Smooth muscle cell (in vitro differentiated cells): ENCODE measurements at regions not wholly inside any gene's neighbourhood (a gene's known extent, or its start where the extent isn't known, plus 50 kb on each side); places are given as distances from the start of the nearest gene placed in this dataset.

Experiments
- DNase-seq: peaks from one replicate; lab custom pipeline; 2025; ENCODE audit not compliant: unreplicated experiment; lab: John Stamatoyannopoulos, UW
- H2AFZ ChIP-seq: fragments of 200-600 bp; sonication (generic); 2 replicates; pipeline ENCODE4 v1.6.0; 2016; ENCODE audit warnings: antibody characterized with exemption, low read depth, mild to moderate bottlenecking
- H3F3A ChIP-seq: fragments of 200-600 bp; sonication (generic); 2 replicates; pipeline ENCODE4 v1.6.0; 2017; ENCODE audit warnings: antibody characterized with exemption, low read depth
- H3K27ac ChIP-seq: fragments of 200-600 bp; sonication (generic); 2 replicates; pipeline ENCODE4 v1.5.1; 2016; ENCODE audit warnings: low read depth, mild to moderate bottlenecking
- H3K27me3 ChIP-seq: fragments of 200-600 bp; sonication (generic); 2 replicates; pipeline ENCODE4 v1.6.1; 2016; ENCODE audit warnings: low read depth, mild to moderate bottlenecking
- H3K36me3 ChIP-seq: fragments of 200-600 bp; sonication (generic); 2 replicates; pipeline ENCODE4 v1.5.1; 2016; ENCODE audit warnings: low read depth
- H3K4me1 ChIP-seq: fragments of 200-600 bp; sonication (generic); 2 replicates; pipeline ENCODE4 v1.5.1; 2016; ENCODE audit warnings: low read depth
- H3K4me2 ChIP-seq: fragments of 200-600 bp; sonication (generic); 2 replicates; pipeline ENCODE4 v1.6.0; 2016; ENCODE audit warnings: mild to moderate bottlenecking
- H3K4me3 ChIP-seq: fragments of 200-600 bp; sonication (generic); 2 replicates; pipeline ENCODE4 v1.5.1; 2016; ENCODE audit warnings: mild to moderate bottlenecking
- H3K79me2 ChIP-seq: fragments of 200-600 bp; sonication (generic); 2 replicates; pipeline ENCODE4 v1.6.0; 2016; ENCODE audit warnings: low read depth, mild to moderate bottlenecking
- H3K9ac ChIP-seq: fragments of 200-600 bp; sonication (generic); 2 replicates; pipeline ENCODE4 v1.6.0; 2016; ENCODE audit warnings: low read depth
- H3K9me3 ChIP-seq: fragments of 200-600 bp; sonication (generic); replicated peaks from 2 replicates; pipeline ENCODE4 v1.5.1; 2016; ENCODE audit warnings: low read depth
- H4K20me1 ChIP-seq: fragments of 200-600 bp; sonication (generic); 2 replicates; pipeline ENCODE4 v1.6.0; 2016; ENCODE audit warnings: low read depth
- CTCF ChIP-seq: fragments of 200-600 bp; sonication (generic); IDR thresholded peaks from 2 replicates; pipeline ENCODE4 v1.5.1; 2017; ENCODE audit warnings: borderline replicate concordance, mild to moderate bottlenecking, antibody characterized with exemption; ENCODE audit not compliant: insufficient read depth, poor library complexity, severe bottlenecking
- whole genome bisulfite sequencing: methylation state at CpG from one replicate; pipeline ENCODE4 v1.1.7; 2016; ENCODE audit warnings: low lambda C conversion rate; 5-methylcytosine and 5-hydroxymethylcytosine counted together

- H3K27me3 ChIP-seq, result no peaks in the 10 kb centered on the region
- peaks cover 7% of the 10 kb centered on the region for H3K4me1 ChIP-seq
- H2AFZ ChIP-seq, result peak overlapping the region; percentile 52
- H3K36me3 ChIP-seq, result no peaks in the 10 kb centered on the region
- H3K79me2 ChIP-seq, result peaks cover 18% of the 10 kb centered on the region
- H3K27ac ChIP-seq, result no peak overlapping the region
- peak overlapping the region; percentile 87 for H3K4me3 ChIP-seq
- 2% methylated on average over 27 of the region's 27 CpGs for WGBS
- peaks cover 37% of the 10 kb centered on the region for H4K20me1 ChIP-seq
- H3F3A ChIP-seq, result no peaks in the 10 kb centered on the region
- no peak for TF ChIP-seq CTCF
- H3K9me3 ChIP-seq, result no peaks in the 10 kb centered on the region
- no peak overlapping the region for H3K9ac ChIP-seq
- DNase-seq, result no peak
- H3K4me2 ChIP-seq, result peak overlapping the region; percentile 100
Measured at GRCh38 chr9:110047955-110048402, 160.0 kb downstream of the C9orf152 start.

- WGBS, result under 1% methylated on average over 25 of the region's 42 CpGs
- Histone ChIP-seq H3K4me1 (peaks cover 7% of the 10 kb centered on the region), H4K20me1 (peaks cover 41% of the 10 kb centered on the region), H3K4me3 (peak overlapping the region; percentile 87), H3K27ac (peak overlapping the region; percentile 71), H3K9ac (peak overlapping the region; percentile 66), H2AFZ (peak overlapping the region; percentile 86), H3K9me3 (no peaks in the 10 kb centered on the region), H3F3A (no peaks in the 10 kb centered on the region), H3K79me2 (peaks cover 22% of the 10 kb centered on the region), H3K27me3 (no peaks in the 10 kb centered on the region), H3K36me3 (no peaks in the 10 kb centered on the region), H3K4me2 (peak overlapping the region; percentile 100)
- no peak for TF ChIP-seq CTCF
- peak; percentile 35 for DNase-seq
Measured at GRCh38 chr9:110048403-110048975, 159.5 kb downstream of the C9orf152 start.

- Histone ChIP-seq H3K4me1 (peaks cover 7% of the 10 kb centered on the region), H3K9ac (peak overlapping the region; percentile 66), H3K36me3 (no peaks in the 10 kb centered on the region), H3K27me3 (no peaks in the 10 kb centered on the region), H3K9me3 (no peaks in the 10 kb centered on the region), H3K27ac (peak overlapping the region; percentile 71), H2AFZ (peak overlapping the region; percentile 86), H3F3A (no peaks in the 10 kb centered on the region), H3K4me2 (peak overlapping the region; percentile 100), H4K20me1 (peaks cover 47% of the 10 kb centered on the region), H3K79me2 (peaks cover 29% of the 10 kb centered on the region), H3K4me3 (peak overlapping the region; percentile 87)
- no peak for TF ChIP-seq CTCF
- WGBS, result 1% methylated on average over 35 of the region's 35 CpGs
- DNase-seq, result peak; percentile 35
Measured at GRCh38 chr9:110048976-110049698, 158.8 kb downstream of the C9orf152 start.
